Tibial artery (tissue), 4 donors: ENCODE measurements at regions not wholly inside any gene's neighbourhood (a gene's known extent, or its start where the extent isn't known, plus 50 kb on each side); places are given as distances from the start of the nearest gene placed in this dataset.

Experiments
- DNase-seq, 2 donors: peaks; one replicate each; pipeline ENCODE4 v3.0.0-alpha.2; 2019
- H3K27ac ChIP-seq, 2 donors: fragments of 200-600 bp; sonication (generic) in 1 of 2; 1 replicate in 1 of 2; 2 replicates in 1 of 2; pipeline ENCODE4 v1.5.1; 2018 to 2019; ENCODE audit warnings: mild to moderate bottlenecking in 1 of 2
- H3K27me3 ChIP-seq, 2 donors: fragments of 200-600 bp; sonication (generic) in 1 of 2; one replicate each; pipeline versions ENCODE4 v1.5.1 to v1.6.0; 2016 to 2019
- H3K36me3 ChIP-seq, 3 donors: fragments of 200-600 bp; sonication (generic) in 2 of 3; one replicate each; pipeline ENCODE4 v1.5.1; 2016 to 2019; ENCODE audit warnings: mild to moderate bottlenecking in 2 of 3
- H3K4me1 ChIP-seq, 4 donors: fragments of 200-600 bp; sonication (generic) in 2 of 4; 1 replicate in 3 of 4; 2 replicates in 1 of 4; pipeline ENCODE4 v1.5.1; 2016 to 2019
- H3K4me3 ChIP-seq, 2 donors: fragments of 200-600 bp; sonication (generic) in 1 of 2; 1 replicate in 1 of 2; 2 replicates in 1 of 2; pipeline ENCODE4 v1.5.1; 2018 to 2019; ENCODE audit warnings: mild to moderate bottlenecking in 2 of 2
- H3K9me3 ChIP-seq, 3 donors: fragments of 200-600 bp; sonication (generic) in 1 of 3; one replicate each; pipeline ENCODE4 v1.5.1; 2016 to 2019
- CTCF ChIP-seq, 2 experiments: fragments of 200-600 bp in 1 of 2; fragments of 450-650 bp in 1 of 2; IDR thresholded peaks; one replicate each; pipeline ENCODE4 v1.5.1; 2017 to 2019; ENCODE audit warnings: antibody characterized with exemption in 2 of 2, mild to moderate bottlenecking in 1 of 2, moderate library complexity in 1 of 2
- intact Hi-C: fragments of 100-400 bp; cut with DNase I; formaldehyde crosslinking; loops from one replicate; pipeline ENCODE4 v1.15.0; 2023; ENCODE audit warnings: low total_unique reads

DNA sequence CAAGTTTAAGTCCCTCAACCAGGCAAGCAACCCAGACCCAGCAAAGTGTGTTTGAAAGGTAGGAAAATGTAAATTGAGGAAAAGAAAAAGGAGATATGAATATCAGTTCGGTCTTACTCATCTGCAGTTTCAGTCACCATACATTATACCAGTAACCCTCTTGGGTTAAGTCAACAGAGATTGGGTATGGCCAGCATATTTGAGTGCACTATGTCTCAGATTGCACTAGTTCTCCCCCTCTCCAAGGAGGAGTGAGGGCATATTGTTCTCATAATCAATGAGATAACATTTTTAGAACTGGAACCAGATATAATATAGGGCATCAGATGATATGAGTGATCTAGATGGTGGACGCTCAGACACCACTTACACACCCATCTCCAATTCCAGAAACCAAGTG is 141.5 kb downstream of the COPS8 start:
- no peak for TF ChIP-seq CTCF (IDR thresholded peaks at IDR 0.05)
- H3K27me3 ChIP-seq, result no peaks in the 10 kb centered on the region
- H3K9me3 ChIP-seq, result no peaks in the 10 kb centered on the region
- peaks cover 0 to 39% (median 28%) of the 10 kb centered on the region in 4 donors for H3K4me1 ChIP-seq
- no peaks in the 10 kb centered on the region for H3K36me3 ChIP-seq
- intact Hi-C loops, result no loop called here
- H3K4me3 ChIP-seq, result no peak overlapping the region
- no peak overlapping the region for H3K27ac ChIP-seq
- no peak for DNase-seq

DNA sequence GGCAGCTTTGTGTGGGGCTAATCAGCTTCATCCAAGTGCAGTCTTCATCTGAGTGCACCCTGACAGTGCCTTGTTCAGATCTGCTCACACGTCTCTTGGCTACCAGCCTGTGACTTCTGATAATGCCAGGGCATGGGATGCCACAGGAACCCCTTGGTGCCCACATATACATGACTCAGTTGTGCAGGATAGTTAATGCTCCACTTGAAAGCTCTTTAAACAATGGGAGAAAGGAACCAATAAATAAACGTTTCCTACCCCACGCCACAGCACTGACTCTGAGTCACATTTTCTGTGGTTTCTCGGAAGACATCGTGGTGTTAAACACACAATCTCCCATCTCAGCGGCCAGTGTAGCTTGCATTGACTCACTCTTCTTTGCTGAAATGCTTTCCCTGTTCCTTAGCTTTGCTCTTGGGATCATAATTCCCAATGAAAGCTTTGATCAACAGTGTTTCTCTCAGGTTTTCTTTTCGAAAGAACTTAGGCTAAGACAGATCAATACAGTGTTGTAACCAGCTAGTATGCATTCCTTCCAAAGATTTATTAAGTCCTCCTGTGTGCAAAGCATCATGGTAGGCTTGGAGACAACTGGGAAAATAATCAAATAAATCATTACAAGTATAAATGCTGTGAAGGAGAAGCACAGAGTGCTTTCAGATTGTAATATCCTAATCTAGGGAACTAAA is 142.0 kb downstream of the COPS8 start:
- no peak overlapping the region for H3K4me3 ChIP-seq
- no peak for TF ChIP-seq CTCF (IDR thresholded peaks at IDR 0.05)
- no peak overlapping the region for H3K27ac ChIP-seq
- intact Hi-C loops, result no loop called here
- peaks cover 0 to 39% (median 24%) of the 10 kb centered on the region in 4 donors for H3K4me1 ChIP-seq
- no peaks in the 10 kb centered on the region for H3K9me3 ChIP-seq
- no peaks in the 10 kb centered on the region for H3K36me3 ChIP-seq
- no peak for DNase-seq
- no peaks in the 10 kb centered on the region for H3K27me3 ChIP-seq

- no peak overlapping the region for H3K4me3 ChIP-seq
- peaks cover 0 to 39% (median 21%) of the 10 kb centered on the region in 4 donors for H3K4me1 ChIP-seq
- H3K36me3 ChIP-seq, result no peaks in the 10 kb centered on the region
- intact Hi-C loops, result no loop called here
- no peak for TF ChIP-seq CTCF (IDR thresholded peaks at IDR 0.05)
- H3K27me3 ChIP-seq, result no peaks in the 10 kb centered on the region
- H3K9me3 ChIP-seq, result no peaks in the 10 kb centered on the region
- H3K27ac ChIP-seq, result no peak overlapping the region
- DNase-seq, result no peak
These were observed 142.6 kb downstream of the COPS8 start for GRCh38 chr2:237228281-237228625.

DNA sequence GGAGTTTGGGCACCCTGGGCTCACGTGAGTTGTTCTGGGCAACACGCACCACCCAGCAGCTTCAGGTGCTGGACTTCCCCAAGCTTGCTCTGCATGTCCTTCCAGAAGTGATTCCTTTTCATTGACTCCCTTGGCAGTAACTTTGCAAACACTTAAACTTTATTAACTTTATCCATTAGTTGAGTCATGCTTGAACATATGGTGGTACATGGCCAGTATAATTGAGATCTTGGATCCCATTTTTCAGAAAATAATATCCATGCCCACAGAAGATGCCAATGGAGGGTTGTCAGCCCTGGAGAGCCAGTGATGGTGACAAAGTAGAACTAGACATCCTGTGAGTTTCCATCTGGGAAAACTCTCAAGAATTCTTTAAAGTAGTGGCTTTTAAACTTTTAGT is 144.2 kb downstream of the COPS8 start:
- peaks cover 0 to 43% (median 30%) of the 10 kb centered on the region in 4 donors for H3K4me1 ChIP-seq
- intact Hi-C loops, result no loop called here
- H3K4me3 ChIP-seq, result no peak overlapping the region
- no peak overlapping the region for H3K27ac ChIP-seq
- TF ChIP-seq CTCF (IDR thresholded peaks at IDR 0.05), result no peak
- no peaks in the 10 kb centered on the region for H3K36me3 ChIP-seq
- DNase-seq, result no peak
- no peaks in the 10 kb centered on the region for H3K27me3 ChIP-seq
- no peaks in the 10 kb centered on the region for H3K9me3 ChIP-seq

DNA sequence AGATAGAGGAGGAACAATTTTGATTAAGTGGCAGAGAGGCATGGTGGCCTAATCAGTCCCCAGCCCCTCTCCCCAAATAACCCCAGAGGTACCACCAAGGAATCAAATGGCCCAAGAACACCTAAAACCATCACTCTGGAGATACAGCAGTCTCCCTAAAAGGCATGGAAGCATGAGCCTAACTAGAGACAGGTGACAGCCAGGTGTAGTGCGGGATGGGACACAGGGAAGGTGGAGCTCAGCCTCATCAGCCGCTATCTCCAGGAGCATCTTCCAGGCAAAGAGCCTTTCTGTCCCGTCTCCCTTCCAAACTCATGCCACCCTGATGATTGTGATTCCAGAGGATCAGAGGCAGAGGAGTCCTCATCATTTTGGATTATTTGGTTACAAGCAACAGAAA is 144.7 kb downstream of the COPS8 start:
- peak overlapping the region in 1 of 2 donors; percentile 78 for H3K27ac ChIP-seq
- intact Hi-C loops, result no loop called here
- H3K4me1 ChIP-seq, result peaks cover 0 to 48% (median 34%) of the 10 kb centered on the region in 4 donors

More for the DNA sequence above, 144.7 kb downstream of the COPS8 start:
- DNase-seq, result no peak
- Histone ChIP-seq H3K36me3 (no peaks in the 10 kb centered on the region), H3K4me3 (no peak overlapping the region), H3K27me3 (no peaks in the 10 kb centered on the region), H3K9me3 (no peaks in the 10 kb centered on the region)
- no peak for TF ChIP-seq CTCF (IDR thresholded peaks at IDR 0.05)
